Limb (tissue), 2 donors: ENCODE measurements at regions not wholly inside any gene's neighbourhood (a gene's known extent, or its start where the extent isn't known, plus 50 kb on each side); places are given as distances from the start of the nearest gene placed in this dataset.
"Not testable (repeated sequence)": the region's sequence is repeated elsewhere in the genome, so short reads cannot be mapped to it uniquely, and the experiment has no call there.

ENCODE experiments used
- DNase-seq, 2 donors: peaks; one replicate each; pipeline ENCODE4 v3.0.0-alpha.2; 2016; ENCODE audit errors: extremely low spot score in 2 of 2

DNA sequence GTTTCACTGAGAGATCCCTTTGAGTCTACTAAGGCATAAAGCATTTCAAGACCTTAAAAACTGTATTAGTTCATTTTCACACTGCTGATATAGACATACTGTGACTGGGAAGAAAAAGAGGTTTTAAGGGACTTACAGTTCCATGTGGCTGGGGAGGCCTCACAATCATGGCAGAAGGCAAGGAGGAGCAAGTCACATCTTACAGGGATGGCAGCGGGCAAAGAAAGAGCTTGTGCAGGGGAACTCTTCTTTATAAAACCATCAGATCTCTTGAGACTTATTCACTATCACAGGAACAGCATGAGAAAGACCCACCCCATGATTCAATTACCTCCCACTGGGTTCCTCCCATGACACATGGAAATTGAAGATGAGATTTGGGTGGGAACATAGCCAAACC lies 628.4 kb upstream of the GJE1 start:
- DNase-seq, result not testable (repeated sequence)

DNA sequence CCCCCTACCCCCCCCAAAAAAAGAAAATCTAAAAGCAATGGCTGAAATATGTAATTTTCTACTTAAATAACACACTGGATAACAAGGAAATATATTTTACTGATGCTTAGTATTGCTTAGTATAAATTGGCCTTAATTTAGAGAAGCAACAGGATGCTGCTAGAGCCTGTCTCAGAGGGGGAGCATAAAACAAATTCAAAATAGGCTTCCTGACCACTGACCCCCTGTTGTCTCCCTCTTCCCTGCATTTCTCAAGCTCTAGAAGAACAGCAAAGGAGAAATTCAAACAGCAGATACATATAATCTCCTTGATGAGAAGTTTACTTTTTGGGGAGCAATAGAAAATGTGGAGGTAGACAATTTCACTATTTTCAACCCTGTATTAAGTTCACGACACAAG lies 631.1 kb upstream of the GJE1 start:
- no peak for DNase-seq

GRCh38 chr6:141498977-141499376 lies 633.7 kb upstream of the GJE1 start:
- DNase-seq, result no peak

DNA sequence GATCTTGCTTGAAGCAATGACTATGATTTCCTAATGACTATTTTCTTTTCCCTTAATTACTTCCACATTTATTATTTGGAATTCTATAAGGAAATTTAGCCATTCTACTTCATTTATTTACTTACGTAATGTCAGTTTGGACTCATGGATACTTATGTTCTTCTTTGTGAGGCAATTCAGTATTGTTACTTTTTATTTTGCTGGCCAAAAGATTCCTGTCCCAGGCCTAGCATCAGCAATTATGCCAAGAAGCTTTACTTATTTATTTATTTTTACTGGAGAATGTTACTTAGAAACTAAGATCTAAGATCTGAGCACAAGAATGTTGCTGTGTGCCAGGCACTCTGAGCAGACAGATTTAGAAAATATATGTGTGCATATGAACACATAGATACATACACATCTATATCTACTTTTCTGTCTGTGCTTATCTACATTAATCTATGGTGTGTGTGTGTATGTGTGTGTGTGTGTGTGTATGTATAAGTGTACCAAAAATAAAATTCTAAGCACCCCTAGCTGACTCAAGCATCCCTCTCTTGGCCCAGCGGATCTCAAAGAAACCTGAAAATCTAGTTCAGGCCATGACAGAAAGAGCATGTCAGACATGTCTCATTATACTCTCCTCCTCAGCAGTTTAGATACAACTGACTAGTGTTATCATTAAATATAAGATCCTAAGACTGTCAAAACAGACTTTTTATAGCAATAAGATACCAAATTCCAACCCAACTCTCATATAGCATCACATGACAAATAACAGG lies 640.0 kb upstream of the GJE1 start:
- DNase-seq, result no peak

DNA sequence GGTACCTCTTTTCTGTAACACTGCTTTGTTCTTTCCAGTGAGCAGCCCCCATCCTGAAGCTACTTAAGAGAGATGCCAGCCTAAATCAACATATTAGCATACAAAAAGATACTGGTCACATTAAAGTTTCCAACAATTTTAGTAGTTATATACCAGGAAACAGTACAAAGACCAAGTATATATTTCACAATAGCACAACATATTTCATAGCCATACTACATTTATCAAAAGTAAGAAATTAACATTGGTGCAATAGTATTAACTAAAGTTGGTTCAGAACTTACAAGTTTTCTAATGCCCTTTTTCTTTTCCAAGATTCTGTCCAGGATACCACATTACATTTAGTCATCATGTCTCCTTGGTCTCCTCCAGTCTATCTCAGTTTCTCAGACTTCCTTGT lies 641.0 kb upstream of the GJE1 start:
- DNase-seq, result no peak

GRCh38 chr6:141490982-141491381 lies 641.7 kb upstream of the GJE1 start:
- no peak for DNase-seq

DNA sequence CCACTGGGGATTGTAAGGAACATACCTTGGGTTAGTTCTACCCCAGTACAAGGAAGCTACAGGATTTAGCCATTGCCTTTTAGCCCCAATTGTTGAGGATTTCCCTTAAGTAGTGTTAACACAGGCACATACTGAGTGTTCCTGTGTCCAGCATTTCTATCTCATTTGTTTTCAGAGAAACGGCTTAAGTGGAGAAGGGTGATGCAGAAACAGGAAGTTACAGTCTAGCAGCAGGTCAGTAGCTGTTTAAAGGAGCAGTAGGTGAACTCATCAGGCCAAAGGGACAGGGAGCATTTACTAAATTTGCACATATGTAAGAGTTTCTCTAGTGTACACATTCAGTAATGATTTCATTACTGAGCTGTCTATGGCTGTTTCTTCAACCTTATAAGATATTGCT lies 644.2 kb upstream of the GJE1 start:
- no peak for DNase-seq

DNA sequence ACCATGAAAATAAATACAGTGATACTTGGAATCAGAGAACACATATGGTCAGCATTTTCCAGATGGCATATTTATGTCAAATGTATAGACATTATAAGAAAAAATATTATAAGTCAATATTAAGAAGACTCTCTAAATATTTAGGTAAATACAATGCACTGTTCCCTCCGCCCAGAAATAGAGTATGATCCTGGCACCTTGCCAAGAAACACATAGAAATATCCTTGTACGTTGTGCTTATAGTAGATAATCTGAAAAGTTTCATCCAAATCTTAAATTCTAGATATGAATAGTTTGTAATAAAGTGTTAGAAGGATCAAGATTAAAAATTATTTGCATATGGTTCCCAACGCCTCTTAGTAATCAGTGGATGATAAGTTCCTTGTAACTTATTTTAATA lies 645.8 kb upstream of the GJE1 start:
- DNase-seq, result no peak

DNA sequence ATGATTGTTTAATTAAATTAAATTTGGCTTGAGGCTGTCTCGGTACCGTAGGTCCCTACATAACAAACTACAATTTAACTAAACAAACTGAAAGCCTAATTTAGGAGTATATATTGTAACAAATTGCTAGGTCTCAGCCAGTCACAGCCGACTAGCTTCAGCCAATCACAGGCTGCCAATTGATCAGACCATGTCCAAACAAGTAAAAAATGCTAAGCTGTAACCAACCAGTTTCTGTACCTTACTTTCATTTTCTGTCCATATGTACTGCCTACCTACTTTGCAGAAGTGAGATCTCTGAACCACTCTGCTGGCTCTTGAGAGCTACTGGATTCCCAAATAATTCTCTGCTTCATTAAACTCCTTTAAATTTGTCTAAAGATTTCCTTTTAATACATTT lies 648.0 kb upstream of the GJE1 start:
- no peak for DNase-seq

DNA sequence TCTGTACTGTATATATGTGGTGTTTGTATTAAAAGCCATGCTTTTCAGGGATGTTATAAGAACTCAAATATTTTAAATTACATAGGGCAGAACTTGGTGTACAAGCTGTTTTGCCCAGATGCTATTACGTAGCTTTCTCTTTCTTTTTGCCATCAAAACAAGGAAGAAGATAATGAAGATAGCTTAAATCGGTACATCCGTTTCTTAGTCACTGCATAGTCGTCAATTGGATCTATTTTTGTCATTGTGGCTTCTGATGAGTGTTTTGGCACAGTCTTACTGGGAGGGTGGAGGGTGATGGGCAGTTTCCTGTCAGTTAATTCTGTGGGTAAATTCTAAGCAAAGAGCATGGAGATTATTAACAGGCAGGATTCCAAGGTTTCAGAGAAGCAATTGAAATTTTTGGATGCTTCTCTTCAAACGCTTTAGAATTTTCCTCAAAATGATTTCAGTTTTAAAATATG lies 649.1 kb upstream of the GJE1 start:
- DNase-seq, result peak in 1 of 2 donors; percentile 67

DNA sequence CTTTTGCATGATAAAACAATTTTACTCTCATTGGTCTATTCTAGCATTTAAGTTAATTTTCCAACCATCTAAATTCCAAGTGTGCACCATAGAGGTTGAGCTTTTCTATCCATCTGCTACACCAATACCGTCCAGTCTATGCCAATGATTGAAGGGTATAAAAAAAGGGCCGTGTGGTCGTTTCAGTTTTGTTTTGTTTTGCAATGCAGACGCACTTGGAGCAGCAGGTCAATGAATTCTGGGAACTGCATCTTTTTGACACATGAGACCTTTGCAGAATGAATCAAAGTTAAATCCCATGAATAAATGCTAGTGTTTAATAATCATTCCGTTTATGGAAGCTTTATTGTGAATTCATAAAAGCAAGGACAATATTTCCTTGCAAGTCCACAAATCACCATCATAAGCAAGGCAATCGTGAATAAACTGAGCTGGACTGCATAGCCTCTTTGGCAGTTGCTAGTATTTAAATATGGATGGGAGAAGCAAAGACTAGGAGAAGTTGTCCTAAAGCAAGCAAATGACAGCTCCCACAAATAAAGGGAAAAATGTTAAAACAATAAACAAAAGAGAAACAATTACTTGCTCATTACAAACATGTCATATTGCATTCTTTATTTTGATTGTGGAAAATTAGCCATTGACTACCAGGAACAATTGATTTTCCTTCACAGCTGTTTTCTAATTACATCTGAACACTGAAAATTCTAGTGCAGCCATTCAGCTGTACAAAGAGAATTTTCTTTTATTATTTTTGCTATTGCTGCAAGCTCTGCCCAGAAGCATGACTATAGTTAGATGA lies 649.7 kb upstream of the GJE1 start:
- DNase-seq, result no peak

GRCh38 chr6:141475259-141475658 lies 657.5 kb upstream of the GJE1 start:
- DNase-seq, result no peak

- no peak for DNase-seq
Observed at GRCh38 chr6:141472162-141472928, 660.4 kb upstream of the GJE1 start.

GRCh38 chr6:141470810-141471209 lies 661.9 kb upstream of the GJE1 start:
- DNase-seq, result no peak

DNA sequence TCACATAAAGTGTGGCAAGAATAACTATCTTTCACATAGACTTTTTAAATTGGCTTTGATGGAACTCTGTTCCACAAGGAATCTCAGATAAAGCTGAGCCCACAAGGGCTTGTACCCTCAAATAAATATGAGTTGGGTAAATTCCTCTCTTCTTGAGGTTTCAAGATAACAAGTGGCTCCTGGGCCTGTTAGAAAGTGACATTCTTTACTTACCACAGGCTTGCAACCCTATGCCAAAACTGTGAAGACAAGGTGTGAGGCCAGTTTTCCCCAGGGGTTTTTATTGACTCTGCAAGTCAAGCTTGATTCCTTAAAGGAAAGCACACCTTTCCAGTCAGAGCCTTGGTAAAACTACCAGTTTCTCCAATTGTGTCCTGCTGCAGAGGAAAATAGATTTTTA lies 664.8 kb upstream of the GJE1 start:
- no peak for DNase-seq

DNA sequence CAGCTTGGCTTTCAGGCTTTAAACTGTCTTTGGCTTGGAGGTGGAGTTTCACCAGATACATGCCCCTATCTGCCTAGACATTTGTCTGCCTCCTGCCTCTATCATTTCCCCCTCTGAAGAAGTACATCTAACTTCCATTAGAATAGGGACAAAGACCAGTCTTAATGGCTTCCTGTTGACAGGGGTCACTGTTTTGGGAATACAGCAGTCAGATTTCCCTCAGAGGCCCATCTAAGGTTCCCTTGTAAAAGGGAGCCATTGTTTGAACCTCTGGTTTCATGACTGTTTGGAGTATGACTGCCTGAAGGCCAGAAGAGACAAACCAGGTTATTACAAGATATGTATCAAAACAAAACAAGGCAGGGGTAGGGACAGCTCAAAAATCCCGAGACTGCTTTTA lies 665.7 kb upstream of the GJE1 start:
- no peak for DNase-seq

DNA sequence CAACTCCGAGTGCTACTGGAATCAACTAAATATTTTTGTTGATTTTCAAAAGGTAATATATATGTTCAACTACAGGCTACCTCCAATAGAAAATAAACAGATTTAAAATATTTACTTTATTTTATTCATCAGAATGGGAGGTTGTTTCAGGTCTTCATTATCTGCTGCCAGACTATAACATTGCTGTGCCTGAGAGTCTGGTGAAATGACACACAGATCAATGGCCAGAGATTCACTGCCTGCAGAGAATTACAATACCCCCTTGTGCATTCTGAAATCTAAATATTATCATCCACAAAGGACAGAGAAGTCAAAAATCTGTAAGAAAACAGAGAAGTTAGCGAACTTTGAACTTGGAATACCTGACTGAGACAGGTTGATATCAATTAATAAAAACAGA lies 667.8 kb upstream of the GJE1 start:
- DNase-seq, result no peak

- peak in 1 of 2 donors; percentile 40 for DNase-seq
Observed at GRCh38 chr6:141464490-141464889, 668.2 kb upstream of the GJE1 start.

- no peak for DNase-seq
Observed at GRCh38 chr6:141463237-141463977, 669.3 kb upstream of the GJE1 start.

DNA sequence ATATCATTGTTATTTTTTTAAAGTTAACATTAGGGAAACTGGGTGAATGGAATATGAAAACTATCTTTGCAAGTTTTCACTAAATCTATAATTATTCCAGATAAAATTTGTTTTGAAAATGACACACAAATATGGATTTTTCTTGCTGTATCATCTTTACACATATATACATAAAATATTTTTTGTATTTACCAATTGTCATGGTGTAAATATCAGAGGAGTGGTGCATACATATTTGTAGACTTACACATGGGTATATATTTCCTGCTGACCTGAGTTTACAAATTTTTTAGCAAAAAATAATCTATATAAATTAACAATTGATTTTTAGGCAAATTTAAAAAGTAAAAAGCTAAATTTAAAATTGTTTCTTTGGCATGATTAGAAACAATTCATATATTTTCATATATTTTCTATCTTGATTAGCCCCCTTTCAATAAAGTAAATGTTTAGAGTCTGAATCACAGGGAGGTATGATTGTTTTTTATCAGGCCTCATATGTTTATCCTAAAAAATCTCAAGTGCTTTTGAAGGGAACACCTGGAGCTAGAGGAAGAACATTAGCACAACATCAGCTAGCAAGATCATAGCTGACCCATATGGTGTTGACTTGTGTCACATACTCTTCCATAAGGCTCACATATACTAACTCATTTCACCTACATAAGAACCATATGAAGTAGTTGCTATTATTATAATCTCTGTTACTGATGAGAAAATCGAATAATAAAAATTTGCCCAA lies 671.8 kb upstream of the GJE1 start:
- DNase-seq, result no peak

DNA sequence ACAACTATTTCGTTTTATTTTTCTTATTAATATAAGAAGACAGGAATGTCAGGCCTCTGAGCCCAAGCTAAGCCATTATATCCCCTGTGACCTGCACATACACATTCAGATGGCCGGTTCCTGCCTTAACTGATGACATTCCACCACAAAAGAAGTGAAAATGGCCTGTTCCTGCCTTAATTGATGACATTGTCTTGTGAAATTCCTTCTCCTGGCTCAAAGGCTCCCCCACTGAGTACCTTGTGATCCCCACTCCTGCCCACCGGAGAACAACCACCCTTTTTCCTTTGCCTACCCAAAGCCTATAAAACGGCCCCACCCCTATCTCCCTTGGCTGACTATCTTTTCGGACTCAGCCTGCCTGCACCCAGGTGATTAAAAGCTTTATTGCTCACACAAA lies 672.5 kb upstream of the GJE1 start:
- DNase-seq, result not testable (repeated sequence)
